ENCODE measurements at regions not wholly inside any gene's neighbourhood (a gene's known extent, or its start where the extent isn't known, plus 50 kb on each side); places are given as distances from the start of the nearest gene placed in this dataset.
A peak's percentile ranks its signal among the peaks of the same experiment; 100 is the strongest.

GRCh38 chr3:177545964-177546363 is 348.7 kb upstream of the TBL1XR1 start:
- no peak for DNase-seq

GRCh38 chr3:177547711-177548350 is 350.5 kb upstream of the TBL1XR1 start:
- no peak for DNase-seq

DNA sequence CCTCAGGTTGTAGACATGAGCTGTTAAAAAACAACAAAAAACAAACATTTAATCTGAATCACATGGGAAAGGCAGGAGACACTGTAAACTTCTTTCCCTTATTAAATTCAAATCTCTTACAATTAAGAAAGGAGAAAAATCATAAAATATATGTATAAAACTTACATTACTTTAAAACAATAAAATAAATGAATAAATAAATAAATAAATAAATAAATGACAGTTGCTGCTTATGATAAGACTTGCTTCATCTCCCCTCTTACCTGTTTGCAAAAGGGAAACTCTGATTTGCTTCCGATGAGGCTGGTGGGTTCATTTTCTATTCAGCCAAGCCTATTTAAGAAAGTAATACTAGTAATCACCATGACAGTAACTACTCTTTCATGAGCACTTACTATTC is 353.4 kb upstream of the TBL1XR1 start:
- DNase-seq, result no peak

DNA sequence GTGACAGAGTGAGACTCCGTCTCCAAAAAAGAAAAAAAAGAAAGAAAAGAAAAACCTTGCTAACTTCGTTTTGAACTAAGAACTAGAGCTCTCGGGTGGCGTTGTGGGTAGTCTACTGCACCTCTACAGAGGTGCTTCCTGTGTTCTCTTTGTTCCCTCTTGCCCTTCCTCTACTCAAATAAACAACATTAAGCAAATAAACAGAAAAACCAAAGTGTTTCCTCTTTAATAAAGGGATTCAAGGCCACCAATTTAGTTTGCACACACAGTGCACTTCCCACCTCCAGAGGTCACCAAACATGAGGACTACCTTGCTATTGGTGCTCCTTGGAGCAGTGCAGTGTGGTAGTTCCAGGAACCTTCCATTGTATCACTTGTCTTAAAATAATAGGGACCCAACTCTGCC is 354.2 kb upstream of the TBL1XR1 start:
- DNase-seq, result no peak

DNA sequence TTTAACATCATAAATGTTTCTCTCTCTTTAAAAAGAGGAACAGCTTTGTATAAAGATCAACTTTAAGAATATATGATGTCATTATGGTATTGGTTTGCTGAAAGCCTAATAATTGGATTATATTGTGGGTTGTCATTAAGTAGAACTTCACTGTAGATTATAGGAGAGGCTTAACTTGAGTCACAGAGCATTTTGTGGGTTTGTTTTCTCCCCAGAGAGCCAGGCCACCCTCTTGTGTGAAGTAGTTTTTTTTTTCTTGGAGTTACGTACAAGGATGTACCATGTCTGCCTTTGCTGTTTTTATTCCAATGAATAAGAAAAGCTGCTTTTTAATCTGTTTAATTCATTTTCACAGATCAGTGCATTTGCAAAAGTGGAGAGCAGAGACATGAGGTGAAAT is 354.8 kb upstream of the TBL1XR1 start:
- DNase-seq, result no peak

GRCh38 chr3:177553012-177553411 is 355.7 kb upstream of the TBL1XR1 start:
- DNase-seq, result no peak

GRCh38 chr3:177553579-177553978 is 356.3 kb upstream of the TBL1XR1 start:
- peak; percentile 32 for DNase-seq

- DNase-seq, result peak; percentile 98
These were observed 357.8 kb upstream of the TBL1XR1 start for GRCh38 chr3:177554895-177555759.

- DNase-seq, result peak; percentile 19
These were observed 360.3 kb upstream of the TBL1XR1 start for GRCh38 chr3:177557548-177557947.

DNA sequence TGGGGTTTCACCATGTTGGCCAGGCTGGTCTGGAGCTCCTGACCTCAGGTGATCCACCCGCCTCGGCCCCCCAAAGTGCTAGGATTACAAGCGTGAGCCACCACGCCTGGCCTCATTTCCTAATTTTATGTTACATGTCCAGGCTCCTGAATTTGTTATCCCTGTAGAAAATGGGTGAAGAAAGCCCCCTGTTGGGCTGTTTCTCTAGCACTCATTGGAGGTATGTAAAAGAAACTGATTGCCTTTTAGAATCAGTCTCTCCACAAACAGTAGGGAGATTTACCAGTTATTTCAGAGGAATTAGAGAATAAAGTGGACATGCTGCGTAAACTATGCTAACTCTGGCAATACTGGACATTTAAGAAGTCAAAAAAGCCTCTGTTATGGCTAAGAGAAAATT is 364.1 kb upstream of the TBL1XR1 start:
- no peak for DNase-seq

- DNase-seq, result peak; percentile 37
These were observed 364.6 kb upstream of the TBL1XR1 start for GRCh38 chr3:177561769-177562392.

GRCh38 chr3:177563243-177563780 is 366.0 kb upstream of the TBL1XR1 start:
- DNase-seq, result no peak

- DNase-seq, result no peak
These were observed 366.5 kb upstream of the TBL1XR1 start for GRCh38 chr3:177563792-177564191.

- peak; percentile 92 for DNase-seq
These were observed 368.7 kb upstream of the TBL1XR1 start for GRCh38 chr3:177565981-177566380.

GRCh38 chr3:177567833-177568232 is 370.6 kb upstream of the TBL1XR1 start:
- no peak for DNase-seq

DNA sequence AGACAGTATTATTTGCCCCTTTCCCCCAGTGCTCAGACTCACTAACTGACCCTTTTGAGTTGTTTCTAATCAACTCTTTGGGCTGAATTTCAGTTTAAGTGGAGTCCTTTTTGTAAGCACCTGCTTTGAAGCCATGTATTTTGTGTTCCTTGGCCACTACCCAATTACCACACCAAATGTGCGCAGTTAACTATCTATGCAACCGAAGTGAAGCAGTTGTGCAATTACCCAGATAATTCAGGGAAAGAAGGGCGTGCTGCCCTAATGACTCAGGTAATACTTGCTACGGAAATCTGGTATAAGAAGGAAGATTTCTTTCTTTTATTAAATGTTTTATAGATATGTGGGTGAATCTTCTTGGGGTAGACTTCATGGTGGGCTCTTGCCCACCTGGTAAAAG is 371.9 kb upstream of the TBL1XR1 start:
- no peak for DNase-seq

GRCh38 chr3:177569875-177570657 is 372.8 kb upstream of the TBL1XR1 start:
- no peak for DNase-seq

GRCh38 chr3:177571271-177571943 is 374.1 kb upstream of the TBL1XR1 start:
- no peak for DNase-seq

DNA sequence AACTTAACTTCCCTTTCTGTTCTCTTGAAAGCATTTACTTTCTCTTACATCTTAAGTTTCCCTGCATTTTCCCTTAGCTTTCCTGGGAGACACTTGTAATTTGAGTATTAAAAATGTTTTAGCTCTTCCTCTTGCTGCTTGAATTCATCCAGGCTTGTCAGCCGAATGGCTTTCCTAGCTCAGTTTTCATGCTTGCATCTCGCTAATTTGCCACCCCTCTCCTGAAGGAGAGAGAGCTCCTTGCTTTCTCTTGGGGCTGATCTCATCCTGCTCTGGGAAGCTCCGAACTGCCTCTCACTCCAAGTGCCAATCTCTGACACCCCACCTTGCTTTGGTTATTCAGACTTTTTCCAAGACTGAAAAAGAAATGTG is 374.6 kb upstream of the TBL1XR1 start:
- no peak for DNase-seq

GRCh38 chr3:177574222-177574856 is 377.1 kb upstream of the TBL1XR1 start:
- peak; percentile 96 for DNase-seq

- no peak for DNase-seq
These were observed 379.5 kb upstream of the TBL1XR1 start for GRCh38 chr3:177576746-177577145.

GRCh38 chr3:177578488-177578887 is 381.2 kb upstream of the TBL1XR1 start:
- DNase-seq, result no peak

All from NCI-H146 (cell line).